Upper lobe of left lung (tissue), 6 donors: ENCODE measurements at regions not wholly inside any gene's neighbourhood (a gene's known extent, or its start where the extent isn't known, plus 50 kb on each side); places are given as distances from the start of the nearest gene placed in this dataset.

Experiments
- ATAC-seq, 2 donors: fragments of 200-7000 bp; cut with Tn5 transposase; one replicate each; pipeline ENCODE4 v1.9.1; 2022; ENCODE audit warnings: mild to moderate bottlenecking in 2 of 2, moderate library complexity in 2 of 2; ENCODE audit not compliant: low FRiP score in 2 of 2
- DNase-seq, 2 donors: peaks; one replicate each; pipeline ENCODE4 v3.0.0-alpha.2; 2019 to 2020
- H3K27ac ChIP-seq, 4 donors: fragments of 200-600 bp; sonication (generic); one replicate each; pipeline ENCODE4 v1.5.1; 2016 to 2019
- H3K27me3 ChIP-seq, 4 donors: fragments of 200-600 bp; sonication (generic); one replicate each; pipeline ENCODE4 v1.5.1; 2017 to 2019
- H3K36me3 ChIP-seq, 4 donors: fragments of 200-600 bp; sonication (generic); one replicate each; pipeline ENCODE4 v1.5.1; 2016 to 2019
- H3K4me1 ChIP-seq, 4 donors: fragments of 200-600 bp; sonication (generic); one replicate each; pipeline ENCODE4 v1.5.1; 2018 to 2019
- H3K4me3 ChIP-seq, 4 donors: fragments of 200-600 bp; sonication (generic); one replicate each; pipeline ENCODE4 v1.5.1; 2017 to 2019; ENCODE audit warnings: mild to moderate bottlenecking in 2 of 4, moderate library complexity in 1 of 4
- H3K9me3 ChIP-seq, 4 donors: fragments of 200-600 bp; sonication (generic); one replicate each; pipeline ENCODE4 v1.5.1; 2018 to 2019
- EP300 ChIP-seq, 4 donors: sonication (generic); formaldehyde crosslinking; IDR thresholded peaks; one replicate each; pipeline ENCODE4 v1.5.1; 2017; ENCODE audit warnings: antibody characterized with exemption in 4 of 4, control low read depth in 2 of 4
- POLR2A ChIP-seq, 4 donors: fragments of 450-650 bp; IDR thresholded peaks; one replicate each; pipeline ENCODE4 v1.5.1; 2016 to 2017; ENCODE audit warnings: antibody characterized with exemption in 4 of 4, mild to moderate bottlenecking in 2 of 4
- POLR2AphosphoS5 ChIP-seq, 2 donors: sonication (generic); formaldehyde crosslinking; IDR thresholded peaks; one replicate each; pipeline ENCODE4 v1.5.1; 2017; ENCODE audit warnings: antibody characterized with exemption in 2 of 2
- WGBS, 2 donors: methylation state at CpG; one replicate each; pipeline ENCODE4 v1.1.5; 2017 to 2018; 5-methylcytosine and 5-hydroxymethylcytosine counted together
- TF ChIP-seq, protein P1 (sequence below), 6 experiments: fragments of 450-650 bp in 4 of 6; fragments of 200-600 bp in 2 of 6; sonication (generic) in 2 of 6; IDR thresholded peaks; one replicate each; pipeline ENCODE4 v1.5.1; 2016 to 2019; ENCODE audit warnings: antibody characterized with exemption in 6 of 6
- donor health status: DM: no; HTN: no; CAD: no; lungs with moderate emphysema.
- donor health status: DM: no; HTN: yes; CAD: no; lungs with severe emphysema.

DNA sequence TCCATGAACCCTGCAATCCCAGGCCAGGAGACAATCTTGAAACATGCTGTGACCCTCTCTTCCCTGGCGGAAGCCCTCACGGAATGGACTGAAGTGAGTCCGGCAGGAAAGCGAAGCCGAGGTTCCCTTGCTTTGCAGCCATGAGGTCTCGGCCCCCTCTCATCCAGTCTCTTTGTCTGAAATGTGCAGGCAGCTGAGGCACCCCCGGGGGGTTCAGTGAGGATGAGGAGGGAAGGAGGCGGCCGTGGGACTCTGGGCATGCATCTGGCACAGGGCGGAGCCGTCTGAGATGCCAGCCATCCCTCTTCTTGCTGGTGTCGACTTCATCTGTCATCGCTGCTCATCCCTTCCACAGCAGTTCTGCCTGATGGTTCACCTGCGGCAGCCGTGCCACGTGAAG lies 1485.7 kb downstream of the BRD1 start:
- WGBS, 2 donors, result 83 to 84% methylated on average over 16 of the region's 16 CpGs
- Histone ChIP-seq H3K27ac (no peak overlapping the region), H3K36me3 (no peaks in the 10 kb centered on the region), H3K4me1 (peaks cover 0 to 2% (median 0%) of the 10 kb centered on the region in 4 donors), H3K4me3 (no peak overlapping the region), H3K9me3 (no peaks in the 10 kb centered on the region), H3K27me3 (no peaks in the 10 kb centered on the region)
- no peak for DNase-seq
- TF ChIP-seq EP300 (IDR thresholded peaks at IDR 0.05) (no peak), POLR2A (IDR thresholded peaks at IDR 0.05) (no peak), POLR2AphosphoS5 (IDR thresholded peaks at IDR 0.05) (no peak)
- TF ChIP-seq, protein P1, sequence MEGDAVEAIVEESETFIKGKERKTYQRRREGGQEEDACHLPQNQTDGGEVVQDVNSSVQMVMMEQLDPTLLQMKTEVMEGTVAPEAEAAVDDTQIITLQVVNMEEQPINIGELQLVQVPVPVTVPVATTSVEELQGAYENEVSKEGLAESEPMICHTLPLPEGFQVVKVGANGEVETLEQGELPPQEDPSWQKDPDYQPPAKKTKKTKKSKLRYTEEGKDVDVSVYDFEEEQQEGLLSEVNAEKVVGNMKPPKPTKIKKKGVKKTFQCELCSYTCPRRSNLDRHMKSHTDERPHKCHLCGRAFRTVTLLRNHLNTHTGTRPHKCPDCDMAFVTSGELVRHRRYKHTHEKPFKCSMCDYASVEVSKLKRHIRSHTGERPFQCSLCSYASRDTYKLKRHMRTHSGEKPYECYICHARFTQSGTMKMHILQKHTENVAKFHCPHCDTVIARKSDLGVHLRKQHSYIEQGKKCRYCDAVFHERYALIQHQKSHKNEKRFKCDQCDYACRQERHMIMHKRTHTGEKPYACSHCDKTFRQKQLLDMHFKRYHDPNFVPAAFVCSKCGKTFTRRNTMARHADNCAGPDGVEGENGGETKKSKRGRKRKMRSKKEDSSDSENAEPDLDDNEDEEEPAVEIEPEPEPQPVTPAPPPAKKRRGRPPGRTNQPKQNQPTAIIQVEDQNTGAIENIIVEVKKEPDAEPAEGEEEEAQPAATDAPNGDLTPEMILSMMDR (IDR thresholded peaks at IDR 0.05), result no peak
- ATAC-seq, result no peak

DNA sequence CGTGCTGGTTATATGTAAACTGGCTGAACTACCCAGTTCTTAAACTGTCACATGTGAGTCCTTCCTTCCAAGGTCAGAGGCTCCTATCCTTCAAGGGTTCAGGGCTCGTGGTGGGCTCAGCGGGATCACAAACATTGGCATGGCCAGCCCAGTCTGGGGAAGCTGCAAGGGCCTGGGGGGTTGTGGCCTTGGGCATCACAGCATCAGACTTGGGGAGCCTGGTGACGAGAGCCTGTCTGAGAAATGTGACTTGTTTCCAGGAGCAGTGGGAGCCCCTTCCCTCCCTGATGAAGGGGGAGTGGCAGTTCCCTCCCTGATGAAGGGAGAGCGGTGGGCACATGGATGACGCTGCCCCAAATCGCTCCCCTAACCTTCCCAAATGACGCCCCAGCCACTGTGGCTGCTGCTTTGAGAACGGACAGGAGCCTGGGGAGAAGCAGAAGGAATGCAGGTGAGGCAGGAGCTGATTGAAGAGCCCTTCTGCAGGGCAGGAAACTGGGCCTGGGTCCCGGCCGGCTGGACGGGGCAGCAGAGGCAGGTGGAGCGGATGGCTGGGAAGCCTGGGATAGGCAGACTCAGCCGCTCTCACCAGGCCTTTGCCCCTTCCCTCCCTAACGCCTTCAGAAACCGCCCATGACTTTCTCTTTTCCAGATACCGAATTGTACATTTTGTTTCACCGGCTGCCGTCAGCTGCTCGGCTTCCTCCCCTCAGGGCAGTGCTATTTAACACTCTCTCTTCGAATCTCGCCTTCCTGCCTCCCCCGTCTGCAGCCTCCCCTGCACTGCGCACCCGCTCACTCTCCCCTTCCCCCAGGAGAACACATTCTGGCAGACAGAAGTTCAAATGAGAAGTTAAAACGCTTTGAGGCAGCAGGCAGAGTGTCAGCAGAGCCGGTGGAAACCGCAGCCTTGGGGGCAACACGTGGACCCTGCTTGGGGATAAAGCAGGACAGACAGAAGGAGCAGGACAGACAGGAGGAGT lies 1486.7 kb downstream of the BRD1 start:
- Histone ChIP-seq H3K27ac (no peak overlapping the region), H3K27me3 (no peaks in the 10 kb centered on the region), H3K9me3 (no peaks in the 10 kb centered on the region), H3K4me1 (no peaks in the 10 kb centered on the region), H3K36me3 (no peaks in the 10 kb centered on the region), H3K4me3 (no peak overlapping the region)
- WGBS, 2 donors, result 35 to 38% methylated on average over 28 to 29 of the region's 29 CpGs
- TF ChIP-seq POLR2A (IDR thresholded peaks at IDR 0.05), result no peak
- TF ChIP-seq, protein P1 (IDR thresholded peaks at IDR 0.05), result no peak
- TF ChIP-seq EP300 (IDR thresholded peaks at IDR 0.05), result no peak
- no peak for TF ChIP-seq POLR2AphosphoS5 (IDR thresholded peaks at IDR 0.05)
- ATAC-seq (no peak), DNase-seq (no peak)

DNA sequence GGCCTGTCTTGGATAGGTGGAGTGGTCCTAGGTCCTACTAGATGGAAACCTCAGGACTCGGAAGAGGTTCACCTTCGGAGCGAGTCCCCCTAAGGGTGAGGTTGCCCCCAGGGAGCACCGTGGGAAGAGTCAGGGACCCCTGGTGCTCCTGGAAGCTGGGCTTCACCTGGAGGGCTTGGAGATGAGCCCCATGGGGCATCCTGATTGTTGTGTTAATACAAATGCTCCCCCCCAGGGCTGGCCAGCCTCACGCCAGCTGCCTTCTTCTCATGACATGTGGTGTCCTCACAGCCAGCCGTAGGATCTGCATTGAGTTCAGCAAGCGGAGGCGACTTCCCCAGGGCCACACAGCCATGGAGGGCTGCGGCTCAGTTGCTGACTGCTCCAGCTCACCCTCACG lies 1487.5 kb downstream of the BRD1 start:
- TF ChIP-seq, protein P1 (IDR thresholded peaks at IDR 0.05), result no peak
- TF ChIP-seq POLR2AphosphoS5 (IDR thresholded peaks at IDR 0.05), result no peak
- no peak for TF ChIP-seq POLR2A (IDR thresholded peaks at IDR 0.05)
- no peak for TF ChIP-seq EP300 (IDR thresholded peaks at IDR 0.05)
- DNase-seq, result no peak
- H3K4me3 ChIP-seq, result no peak overlapping the region
- no peaks in the 10 kb centered on the region for H3K36me3 ChIP-seq
- no peaks in the 10 kb centered on the region for H3K4me1 ChIP-seq
- no peak for ATAC-seq
- no peaks in the 10 kb centered on the region for H3K9me3 ChIP-seq
- H3K27me3 ChIP-seq, result no peaks in the 10 kb centered on the region
- WGBS, 2 donors, result 86 to 93% methylated on average over 6 to 10 of the region's 10 CpGs
- H3K27ac ChIP-seq, result no peak overlapping the region

DNA sequence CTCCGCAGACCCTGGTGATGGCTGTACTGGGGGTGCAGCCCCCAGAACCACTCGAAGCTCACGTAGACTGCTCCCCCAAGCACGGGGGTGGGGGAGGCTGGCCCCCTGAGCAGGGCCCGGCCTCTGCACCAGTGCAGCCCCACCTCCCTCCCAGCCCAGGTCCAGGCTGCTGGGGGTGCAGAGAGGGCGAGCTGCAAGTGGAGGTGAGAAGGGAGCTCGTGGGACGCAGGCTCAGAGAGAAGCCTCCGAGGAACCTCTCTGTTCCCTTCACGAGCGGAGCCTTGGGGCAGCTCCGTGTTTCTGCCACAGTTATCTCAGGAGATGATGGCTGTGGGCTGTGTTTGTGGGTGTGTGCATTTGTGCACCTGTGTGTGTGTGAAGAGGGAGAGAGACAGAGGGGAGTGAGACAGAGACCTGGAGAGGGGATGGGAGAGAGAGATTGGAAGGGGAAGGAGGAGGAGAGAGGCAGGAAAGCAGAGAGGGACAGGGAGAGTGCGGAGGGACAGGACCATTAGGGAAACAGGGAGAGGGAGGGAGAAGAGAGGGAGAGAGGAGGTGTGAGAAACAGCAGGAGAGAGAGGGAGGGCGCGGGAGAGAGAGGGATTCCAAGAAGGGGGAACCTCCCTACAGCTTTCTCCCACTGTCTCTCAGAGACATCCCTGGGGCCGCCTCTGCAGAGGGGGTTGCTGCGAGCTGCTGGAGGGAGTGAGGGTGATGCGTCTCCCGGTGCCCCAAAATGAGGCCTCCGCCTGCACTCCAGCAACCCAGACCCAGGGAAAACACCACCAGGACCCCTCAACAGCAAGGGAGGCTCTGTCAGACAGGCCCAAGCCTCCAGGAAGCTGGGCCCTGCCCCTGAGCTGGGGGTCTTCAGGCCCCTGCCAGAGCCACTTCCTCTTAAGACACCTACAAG lies 1488.6 kb downstream of the BRD1 start:
- DNase-seq (no peak), ATAC-seq (no peak)
- Histone ChIP-seq H3K27me3 (no peaks in the 10 kb centered on the region), H3K4me3 (no peak overlapping the region), H3K9me3 (no peaks in the 10 kb centered on the region), H3K27ac (no peak overlapping the region), H3K36me3 (no peaks in the 10 kb centered on the region), H3K4me1 (no peaks in the 10 kb centered on the region)
- WGBS, 2 donors, result 76% methylated on average over 18 to 20 of the region's 20 CpGs
- TF ChIP-seq POLR2AphosphoS5 (IDR thresholded peaks at IDR 0.05) (no peak), POLR2A (IDR thresholded peaks at IDR 0.05) (no peak), EP300 (IDR thresholded peaks at IDR 0.05) (no peak)
- TF ChIP-seq, protein P1 (IDR thresholded peaks at IDR 0.05), result no peak
